ENCODE measurements at regions not wholly inside any gene's neighbourhood (a gene's known extent, or its start where the extent isn't known, plus 50 kb on each side); places are given as distances from the start of the nearest gene placed in this dataset.

DNA sequence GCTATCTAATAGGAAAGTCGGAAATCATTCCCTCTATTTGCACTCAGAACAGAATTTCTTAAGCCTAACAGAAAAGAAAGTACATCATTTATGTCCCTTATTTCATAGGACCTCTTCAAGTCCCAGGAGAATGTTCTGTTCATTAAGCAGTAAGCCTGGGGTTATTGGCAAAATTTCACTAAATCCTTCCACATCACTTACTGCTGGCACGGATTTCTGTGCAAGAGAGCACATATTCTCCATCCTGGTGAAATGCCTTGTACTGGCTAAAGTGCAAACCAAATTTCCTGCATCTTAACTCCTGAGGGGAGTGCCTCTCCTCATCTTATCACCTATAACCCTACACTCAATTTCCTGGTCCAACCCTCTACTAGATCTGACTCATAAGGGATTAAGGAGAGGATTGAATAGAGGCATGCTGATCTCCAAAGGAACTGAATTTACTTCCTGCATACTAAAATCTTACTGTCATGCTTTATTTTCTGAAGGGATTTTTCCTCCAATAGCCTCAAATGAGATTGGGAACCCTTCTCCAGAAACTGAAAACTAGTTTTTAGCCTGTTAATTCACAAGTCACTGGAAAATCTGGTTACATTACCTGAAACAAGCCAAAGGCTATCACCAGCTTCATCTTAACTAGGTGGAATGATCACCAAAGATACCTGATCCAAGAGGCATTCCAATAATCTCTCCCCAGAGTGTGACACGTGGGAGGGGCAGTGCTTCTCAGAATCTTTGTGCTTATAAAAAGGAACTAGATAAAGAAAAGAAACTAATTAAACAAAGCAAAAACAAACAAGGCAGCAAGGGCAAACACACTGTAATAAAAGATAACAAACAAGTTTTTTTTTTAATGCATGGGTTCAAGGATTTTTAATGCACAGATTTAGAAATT, 311.1 kb downstream of the NR4A2 start:
- H3K4me1 Mint-ChIP-seq (ENCODE audit: low read depth), result no peaks in the 10 kb centered on the region
- no peaks in the 10 kb centered on the region for H3K27me3 Mint-ChIP-seq (ENCODE audit: low read depth)
- no peaks in the 10 kb centered on the region for H3K9me3 Mint-ChIP-seq
- H3K27ac Mint-ChIP-seq, result no peak overlapping the region
- H3K36me3 Mint-ChIP-seq (ENCODE audit: low read depth), result no peaks in the 10 kb centered on the region
- H3K4me3 Mint-ChIP-seq, result no peak overlapping the region

DNA sequence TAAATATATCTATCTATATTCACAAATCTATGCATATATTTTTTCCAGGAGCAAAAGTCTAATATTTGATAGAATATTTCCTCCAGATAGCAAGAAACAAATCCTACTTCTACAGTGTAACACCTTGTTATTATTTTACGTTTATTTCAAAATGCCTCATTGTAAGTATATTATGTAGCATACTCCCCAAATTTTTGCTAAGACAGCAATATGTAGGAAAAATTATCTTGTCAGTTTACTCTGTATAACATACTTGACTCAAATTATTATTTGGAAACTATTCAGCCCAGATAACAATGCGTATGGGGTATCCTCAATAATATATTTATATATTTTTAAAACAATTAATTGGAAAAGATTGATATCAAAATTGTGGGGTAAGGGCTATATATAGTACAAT, 313.2 kb downstream of the NR4A2 start:
- no peak overlapping the region for H3K27ac Mint-ChIP-seq
- no peaks in the 10 kb centered on the region for H3K36me3 Mint-ChIP-seq (ENCODE audit: low read depth)
- H3K4me1 Mint-ChIP-seq (ENCODE audit: low read depth), result no peaks in the 10 kb centered on the region
- no peak overlapping the region for H3K4me3 Mint-ChIP-seq
- H3K9me3 Mint-ChIP-seq, result no peaks in the 10 kb centered on the region
- no peaks in the 10 kb centered on the region for H3K27me3 Mint-ChIP-seq (ENCODE audit: low read depth)

DNA sequence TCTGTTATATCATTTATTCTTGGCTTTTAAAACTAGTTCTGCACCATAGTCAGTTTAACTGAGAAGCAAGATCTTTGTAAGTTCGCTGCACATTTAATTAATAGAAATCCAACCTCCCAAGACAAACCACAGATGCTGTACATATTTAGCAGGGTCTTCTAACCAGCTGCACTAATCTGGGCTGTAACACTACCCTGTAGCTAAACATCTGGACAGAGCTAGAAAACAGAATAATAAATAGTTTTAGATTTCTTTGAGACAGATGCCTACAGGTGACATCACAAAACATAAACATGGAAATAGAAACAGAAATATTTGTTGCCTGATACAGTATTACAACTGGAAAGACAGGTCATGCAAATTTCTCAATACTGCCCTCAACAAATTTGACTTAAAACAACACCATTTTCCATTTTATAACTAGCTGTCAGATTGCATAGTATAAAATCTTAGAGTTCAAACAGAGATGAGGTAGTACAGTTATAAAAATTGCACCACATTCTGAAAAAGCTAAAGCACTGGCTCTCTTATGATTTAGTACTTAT, 315.1 kb downstream of the NR4A2 start:
- Mint-ChIP-seq H3K4me3 (no peak overlapping the region), H3K4me1 (ENCODE audit: low read depth) (no peaks in the 10 kb centered on the region), H3K36me3 (ENCODE audit: low read depth) (no peaks in the 10 kb centered on the region), H3K27me3 (ENCODE audit: low read depth) (no peaks in the 10 kb centered on the region), H3K9me3 (no peaks in the 10 kb centered on the region), H3K27ac (no peak overlapping the region)

DNA sequence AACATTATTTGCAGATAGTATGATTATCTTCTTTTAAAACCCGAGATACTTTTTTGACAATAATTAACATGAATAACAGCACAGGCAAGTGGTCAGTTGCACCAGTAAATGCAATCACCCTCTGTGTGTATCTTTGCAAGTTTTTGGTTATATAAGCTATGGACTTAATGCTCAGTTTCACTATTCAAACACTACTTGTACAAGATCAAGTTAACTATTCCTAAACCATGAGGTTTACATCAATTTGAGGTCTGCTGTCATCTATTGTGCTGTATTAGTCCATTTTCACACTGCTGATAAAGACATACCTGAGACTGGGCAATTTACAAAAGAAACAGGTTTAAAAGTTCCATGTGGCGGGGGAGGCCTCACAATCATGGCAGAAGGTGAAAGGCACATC, 323.2 kb downstream of the NR4A2 start:
- no peaks in the 10 kb centered on the region for H3K4me1 Mint-ChIP-seq (ENCODE audit: low read depth)

DNA sequence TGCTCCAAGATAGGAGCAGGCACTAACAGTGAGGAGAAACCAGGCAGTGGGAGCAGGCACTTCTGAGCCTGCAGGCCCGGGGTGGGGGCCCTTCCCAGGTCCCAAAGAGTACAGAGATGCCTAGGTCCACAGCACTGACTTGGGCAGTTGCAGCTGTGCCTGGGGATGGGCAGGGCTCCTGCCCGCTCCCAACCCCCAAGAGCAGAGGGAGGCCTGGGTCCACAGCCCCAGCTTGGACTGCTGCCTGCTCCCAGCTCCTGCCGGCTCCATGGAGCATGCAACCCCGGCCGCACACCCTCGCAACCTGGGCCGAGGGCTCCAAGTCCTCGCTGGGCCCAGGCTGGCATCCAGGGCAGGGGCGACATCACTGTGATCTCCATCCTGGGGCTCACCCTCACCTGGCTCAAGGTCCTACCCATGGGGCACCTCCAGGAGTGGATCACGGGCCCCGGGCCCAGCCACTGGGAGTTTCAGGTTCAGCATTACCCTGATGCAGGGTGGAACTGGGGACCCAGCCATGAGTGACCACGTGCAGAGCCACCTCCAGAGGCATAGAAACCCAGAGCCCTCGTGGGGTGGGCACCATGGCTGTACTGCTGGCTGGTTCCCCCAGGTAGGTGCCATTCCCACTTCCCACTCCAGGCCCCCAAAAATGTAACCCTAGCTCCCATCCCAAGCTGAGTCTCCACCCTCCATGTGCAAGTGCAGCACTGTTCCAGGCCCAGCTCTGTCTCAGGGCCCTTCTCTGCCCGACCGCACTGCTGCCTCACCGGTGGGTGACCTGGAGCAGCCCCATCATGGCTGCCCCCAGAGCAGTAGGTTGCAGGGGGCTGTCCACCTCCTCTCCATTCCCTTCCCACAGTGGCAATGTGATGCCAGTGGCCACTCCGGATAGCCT, 325.6 kb downstream of the NR4A2 start:
- Mint-ChIP-seq H3K4me3 (no peak overlapping the region), H3K4me1 (ENCODE audit: low read depth) (no peaks in the 10 kb centered on the region), H3K27me3 (ENCODE audit: low read depth) (no peaks in the 10 kb centered on the region), H3K36me3 (ENCODE audit: low read depth) (no peaks in the 10 kb centered on the region), H3K9me3 (peaks cover 5% of the 10 kb centered on the region), H3K27ac (no peak overlapping the region)

More for the DNA sequence above, 323.2 kb downstream of the NR4A2 start:
- H3K9me3 Mint-ChIP-seq, result peaks cover 5% of the 10 kb centered on the region
- no peak overlapping the region for H3K4me3 Mint-ChIP-seq
- no peak overlapping the region for H3K27ac Mint-ChIP-seq
- no peaks in the 10 kb centered on the region for H3K27me3 Mint-ChIP-seq (ENCODE audit: low read depth)
- H3K36me3 Mint-ChIP-seq (ENCODE audit: low read depth), result no peaks in the 10 kb centered on the region

DNA sequence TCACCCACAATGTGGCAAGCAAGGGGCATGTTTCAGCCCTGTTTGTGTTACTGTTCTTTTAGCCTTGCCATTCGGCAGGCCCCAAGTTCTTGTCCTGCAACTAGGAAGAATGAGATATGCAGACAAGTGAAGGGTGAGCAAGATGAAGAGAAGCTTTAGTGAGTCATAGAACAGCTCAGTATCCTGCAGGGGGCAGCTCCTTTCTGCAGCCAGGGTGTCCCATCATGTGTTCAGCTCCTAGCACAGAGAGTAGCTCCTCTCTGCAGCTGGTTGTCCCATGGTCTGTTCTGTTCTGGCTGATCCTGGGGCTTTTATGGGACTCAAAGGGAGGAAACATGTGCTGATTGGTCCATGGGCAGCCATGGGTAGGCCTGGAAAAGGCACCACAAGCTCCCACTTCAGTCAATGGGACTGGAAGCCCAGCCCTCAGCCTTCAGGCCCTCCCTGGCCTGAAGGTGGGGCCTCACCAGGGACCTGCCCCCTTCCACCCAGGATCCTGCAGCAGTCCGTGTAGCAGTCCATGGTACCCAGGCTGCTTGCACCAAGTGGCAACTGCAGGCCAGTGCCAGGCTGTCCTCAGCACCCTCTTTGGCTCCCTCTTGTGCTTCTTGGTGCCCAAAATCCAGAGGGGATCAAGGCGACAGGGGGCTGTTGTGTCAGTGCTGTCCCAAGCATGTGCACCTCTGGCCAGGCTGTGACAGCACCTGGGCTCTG, 326.4 kb downstream of the NR4A2 start:
- H3K9me3 Mint-ChIP-seq, result peaks cover 5% of the 10 kb centered on the region
- H3K36me3 Mint-ChIP-seq (ENCODE audit: low read depth), result no peaks in the 10 kb centered on the region
- H3K27me3 Mint-ChIP-seq (ENCODE audit: low read depth), result no peaks in the 10 kb centered on the region
- no peak overlapping the region for H3K27ac Mint-ChIP-seq
- H3K4me3 Mint-ChIP-seq, result no peak overlapping the region
- no peaks in the 10 kb centered on the region for H3K4me1 Mint-ChIP-seq (ENCODE audit: low read depth)

DNA sequence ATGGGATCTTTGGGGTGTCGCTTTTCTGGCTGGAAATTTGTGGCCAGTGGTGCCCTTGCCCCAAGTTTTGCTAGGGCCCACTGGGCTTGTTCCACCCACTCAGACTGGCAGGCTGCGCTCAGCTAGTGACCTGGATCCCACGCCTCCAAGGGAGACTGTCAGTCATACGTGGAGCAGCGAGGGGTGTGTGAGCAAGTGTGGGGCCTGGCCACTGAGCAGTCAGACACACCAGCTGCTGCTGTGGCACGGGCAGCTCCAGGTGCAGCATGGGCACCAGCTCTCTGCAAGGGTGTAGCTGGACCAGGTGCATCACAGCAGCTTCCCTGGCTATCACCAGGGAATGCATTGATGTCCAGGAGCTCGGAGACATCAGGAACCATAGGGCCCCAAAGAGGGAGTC, 327.0 kb downstream of the NR4A2 start:
- no peaks in the 10 kb centered on the region for H3K4me1 Mint-ChIP-seq (ENCODE audit: low read depth)
- peaks cover 5% of the 10 kb centered on the region for H3K9me3 Mint-ChIP-seq
- H3K27me3 Mint-ChIP-seq (ENCODE audit: low read depth), result no peaks in the 10 kb centered on the region
- no peaks in the 10 kb centered on the region for H3K36me3 Mint-ChIP-seq (ENCODE audit: low read depth)
- H3K27ac Mint-ChIP-seq, result no peak overlapping the region
- no peak overlapping the region for H3K4me3 Mint-ChIP-seq

DNA sequence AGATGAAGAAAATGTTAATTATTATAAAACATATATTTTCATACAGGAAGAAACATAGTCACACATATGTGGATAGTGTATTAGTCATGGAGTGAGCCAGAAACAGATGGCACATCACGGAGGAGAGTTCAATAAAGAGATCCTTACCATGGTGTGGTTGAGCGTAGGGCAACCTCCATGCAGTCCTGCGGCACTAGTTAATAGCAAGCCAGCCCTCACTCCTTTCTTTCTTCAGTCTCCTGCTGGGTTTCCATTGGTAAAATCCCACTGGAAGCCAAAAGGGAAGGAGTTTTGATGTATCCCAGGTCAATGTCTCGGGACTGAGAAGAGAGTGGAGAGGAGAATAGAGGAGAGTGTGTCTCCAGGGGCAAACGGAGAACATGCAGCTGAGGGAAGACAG, 328.1 kb downstream of the NR4A2 start:
- no peaks in the 10 kb centered on the region for H3K36me3 Mint-ChIP-seq (ENCODE audit: low read depth)

DNA sequence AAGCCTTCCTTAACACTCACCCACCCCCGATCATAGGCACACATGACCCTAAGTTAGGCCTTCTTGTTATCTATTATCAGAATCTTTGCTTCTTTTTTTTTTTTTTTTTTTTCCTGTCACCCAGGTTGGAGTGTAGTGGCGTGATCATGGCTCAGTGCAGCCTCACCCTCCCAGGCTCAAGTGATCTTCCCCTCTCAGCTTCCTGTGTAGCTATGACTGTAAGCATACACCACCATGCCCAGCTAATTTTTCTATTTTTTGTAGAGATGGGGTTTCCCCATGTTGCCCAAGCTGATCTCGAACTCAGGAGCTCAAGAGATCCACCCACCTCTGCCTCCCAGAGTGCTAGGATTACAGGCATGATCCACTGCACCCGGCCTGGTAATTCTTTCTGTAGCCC, 328.7 kb downstream of the NR4A2 start:
- no peaks in the 10 kb centered on the region for H3K36me3 Mint-ChIP-seq (ENCODE audit: low read depth)
- no peaks in the 10 kb centered on the region for H3K4me1 Mint-ChIP-seq (ENCODE audit: low read depth)
- H3K27ac Mint-ChIP-seq, result no peak overlapping the region
- no peaks in the 10 kb centered on the region for H3K27me3 Mint-ChIP-seq (ENCODE audit: low read depth)
- no peak overlapping the region for H3K4me3 Mint-ChIP-seq
- H3K9me3 Mint-ChIP-seq, result no peaks in the 10 kb centered on the region

More for the DNA sequence above, 328.1 kb downstream of the NR4A2 start:
- Mint-ChIP-seq H3K4me3 (no peak overlapping the region), H3K27me3 (ENCODE audit: low read depth) (no peaks in the 10 kb centered on the region), H3K4me1 (ENCODE audit: low read depth) (no peaks in the 10 kb centered on the region), H3K27ac (no peak overlapping the region), H3K9me3 (peaks cover 4% of the 10 kb centered on the region)

DNA sequence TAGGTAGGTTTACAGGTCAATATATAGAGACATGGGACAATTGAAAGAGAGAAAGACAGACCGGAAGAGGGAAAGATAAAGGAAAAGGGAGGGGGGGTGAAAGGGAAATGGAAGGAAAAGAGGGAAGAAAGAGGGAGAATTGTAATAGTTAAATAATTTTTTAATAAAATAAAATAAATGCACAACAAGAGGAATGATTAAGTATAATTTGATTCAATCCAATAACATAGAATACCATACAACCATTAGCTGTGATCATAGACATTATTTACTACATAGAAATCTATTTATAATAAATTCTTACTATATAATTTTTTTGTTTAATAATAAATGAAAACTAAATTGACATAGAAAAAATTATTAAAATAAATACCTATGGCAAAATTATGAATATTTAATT, 330.7 kb downstream of the NR4A2 start:
- Mint-ChIP-seq H3K4me3 (no peak overlapping the region), H3K9me3 (no peaks in the 10 kb centered on the region), H3K36me3 (ENCODE audit: low read depth) (no peaks in the 10 kb centered on the region), H3K27ac (no peak overlapping the region), H3K4me1 (ENCODE audit: low read depth) (no peaks in the 10 kb centered on the region), H3K27me3 (ENCODE audit: low read depth) (no peaks in the 10 kb centered on the region)

DNA sequence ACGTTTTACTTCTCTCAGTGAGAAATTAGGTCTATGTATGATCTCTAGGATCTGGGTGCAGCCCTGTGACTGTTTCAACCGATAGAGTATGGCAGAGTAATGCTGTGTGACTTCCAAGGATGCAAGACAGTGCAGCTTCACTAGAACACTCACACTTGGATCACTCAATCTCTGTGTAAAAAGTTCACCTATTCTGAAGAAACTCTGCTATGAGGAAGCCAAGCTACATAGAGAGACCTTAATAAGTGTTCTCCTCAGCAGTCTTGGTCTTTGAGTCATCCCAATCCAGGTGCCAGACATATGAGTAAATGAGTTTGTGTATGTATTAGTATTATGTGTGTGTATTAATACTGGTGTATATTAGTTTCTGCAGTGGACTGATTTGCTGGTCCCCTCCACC, 335.0 kb downstream of the NR4A2 start:
- no peaks in the 10 kb centered on the region for H3K4me1 Mint-ChIP-seq (ENCODE audit: low read depth)

DNA sequence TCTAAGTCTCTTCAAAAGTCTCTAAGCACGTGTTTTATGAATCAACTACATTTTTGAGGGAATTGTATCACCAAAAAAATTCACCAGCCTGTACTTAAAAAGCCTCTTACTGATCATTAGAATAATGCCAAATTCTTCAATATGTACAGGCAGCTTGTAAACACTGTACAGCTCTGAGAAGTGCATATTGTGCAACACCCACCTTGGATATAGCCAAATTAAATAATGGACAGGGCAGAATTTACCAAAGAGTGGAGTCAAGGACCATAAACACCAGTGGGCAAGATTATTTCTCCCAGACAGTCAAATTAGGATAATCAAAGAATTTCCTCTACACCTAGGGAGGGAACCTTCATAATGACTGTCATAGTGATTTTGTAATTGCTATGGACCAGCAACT, 338.2 kb downstream of the NR4A2 start:
- Mint-ChIP-seq H3K4me3 (no peak overlapping the region), H3K36me3 (ENCODE audit: low read depth) (no peaks in the 10 kb centered on the region), H3K27me3 (ENCODE audit: low read depth) (no peaks in the 10 kb centered on the region), H3K9me3 (no peaks in the 10 kb centered on the region), H3K27ac (no peak overlapping the region), H3K4me1 (ENCODE audit: low read depth) (no peaks in the 10 kb centered on the region)

More for the DNA sequence above, 335.0 kb downstream of the NR4A2 start:
- Mint-ChIP-seq H3K4me3 (no peak overlapping the region), H3K36me3 (ENCODE audit: low read depth) (no peaks in the 10 kb centered on the region), H3K27ac (no peak overlapping the region), H3K9me3 (no peaks in the 10 kb centered on the region), H3K27me3 (ENCODE audit: low read depth) (no peaks in the 10 kb centered on the region)

DNA sequence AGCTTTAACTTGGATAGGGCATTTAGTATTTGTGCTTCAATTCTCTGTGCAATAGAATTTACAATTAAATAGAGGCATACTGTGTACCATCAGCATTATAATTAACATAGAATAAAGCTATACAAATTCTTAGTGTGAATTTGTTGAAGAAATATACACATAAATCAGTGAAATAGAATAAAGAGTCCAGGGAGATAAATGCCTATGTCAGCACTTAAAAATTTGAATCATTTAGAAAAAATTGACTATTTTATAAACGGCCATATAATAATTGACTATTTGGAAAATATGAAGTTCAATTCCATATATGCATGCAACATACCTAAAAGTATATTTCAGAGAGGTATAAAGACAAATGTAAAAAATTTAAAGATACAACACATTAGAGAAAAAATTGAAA, 348.7 kb downstream of the NR4A2 start:
- Mint-ChIP-seq H3K9me3 (no peaks in the 10 kb centered on the region), H3K4me3 (no peak overlapping the region)

DNA sequence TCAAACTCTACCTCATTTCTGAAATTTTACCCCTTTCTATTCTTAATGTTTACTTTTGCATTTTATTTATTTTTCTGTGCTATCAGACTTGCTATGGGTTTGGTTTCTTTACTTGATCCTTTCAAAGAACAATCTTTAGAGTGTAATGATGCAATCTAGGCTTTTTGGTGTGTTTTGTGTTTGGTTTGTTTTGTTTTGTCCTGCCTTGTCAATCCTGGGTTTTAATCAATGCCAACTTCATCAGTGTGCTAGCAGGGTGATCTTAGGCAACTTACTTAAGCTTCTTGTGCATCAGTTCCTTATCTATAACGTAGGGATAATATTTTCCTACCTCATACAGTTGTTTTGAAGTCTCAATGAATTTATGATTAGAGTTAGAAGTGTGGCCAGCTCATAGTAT, 350.4 kb downstream of the NR4A2 start:
- no peak overlapping the region for H3K4me3 Mint-ChIP-seq
- H3K36me3 Mint-ChIP-seq (ENCODE audit: low read depth), result no peaks in the 10 kb centered on the region
- H3K4me1 Mint-ChIP-seq (ENCODE audit: low read depth), result no peaks in the 10 kb centered on the region
- no peak overlapping the region for H3K27ac Mint-ChIP-seq
- H3K27me3 Mint-ChIP-seq (ENCODE audit: low read depth), result no peaks in the 10 kb centered on the region
- no peaks in the 10 kb centered on the region for H3K9me3 Mint-ChIP-seq

More for the DNA sequence above, 348.7 kb downstream of the NR4A2 start:
- Mint-ChIP-seq H3K27ac (no peak overlapping the region), H3K4me1 (ENCODE audit: low read depth) (no peaks in the 10 kb centered on the region), H3K36me3 (ENCODE audit: low read depth) (no peaks in the 10 kb centered on the region), H3K27me3 (ENCODE audit: low read depth) (no peaks in the 10 kb centered on the region)

All from T-helper 1 cell treated with Interleukin-12 subunit alpha and Interleukin-12 subunit beta and Interleukin-4 antibody, amounts not matched to agents 30 μg/mL and 1 μg/mL, for 36 hours (primary cell).